ENCODE measurements at regions not wholly inside any gene's neighbourhood (a gene's known extent, or its start where the extent isn't known, plus 50 kb on each side); places are given as distances from the start of the nearest gene placed in this dataset.
"Not testable (repeated sequence)": the region's sequence is repeated elsewhere in the genome, so short reads cannot be mapped to it uniquely, and the experiment has no call there.

- Histone ChIP-seq H3K4me1 (replicated peaks) (no peaks in the 10 kb centered on the region), H3K27ac (no peak overlapping the region), H3K27me3 (replicated peaks) (no peaks in the 10 kb centered on the region), H3K4me3 (no peak overlapping the region), H3K9me3 (replicated peaks) (no peaks in the 10 kb centered on the region), H3K36me3 (no peaks in the 10 kb centered on the region)
- DNase-seq (ENCODE audit: low read depth in 1 of 2, low spot score in 2 of 2) = no peak
Observed at GRCh38 chr10:59033622-59034021, 142.8 kb upstream of the PHYHIPL start.

DNA sequence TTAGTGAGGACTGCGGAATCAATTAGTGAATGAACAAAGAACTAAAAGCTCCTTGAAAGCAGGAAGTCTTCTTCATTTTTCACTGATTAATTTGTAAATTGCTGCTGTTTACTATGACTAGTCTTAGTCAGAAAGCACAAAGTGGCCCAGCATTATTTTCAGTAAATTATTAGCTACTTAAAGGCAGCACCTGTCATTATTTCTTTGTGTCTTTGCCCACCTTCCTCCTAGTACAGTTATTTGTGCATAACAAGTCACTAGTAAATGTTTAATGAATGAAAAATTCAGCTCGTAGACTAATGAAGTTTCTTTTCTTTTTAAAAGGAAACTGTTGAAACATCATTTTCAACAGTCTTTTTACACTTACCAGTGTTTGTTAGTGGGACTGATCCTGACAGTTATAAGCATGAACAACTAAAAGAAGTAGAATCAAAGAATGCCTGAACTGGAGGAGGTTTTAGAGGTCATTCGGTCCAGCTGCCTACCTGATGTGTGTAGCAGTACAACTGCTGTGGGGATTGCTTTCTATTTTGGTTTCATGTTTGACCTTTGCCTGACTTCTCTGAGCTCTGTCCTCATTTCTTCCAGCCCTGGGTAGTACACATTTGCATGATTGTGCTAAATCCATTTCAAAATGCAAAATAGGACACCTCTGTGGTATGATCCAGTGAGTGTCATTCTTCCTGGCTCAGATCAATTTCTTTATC is 140.0 kb upstream of the PHYHIPL start:
- Histone ChIP-seq H3K27ac (no peak overlapping the region), H3K4me3 (no peak overlapping the region), H3K27me3 (replicated peaks) (no peaks in the 10 kb centered on the region), H3K9me3 (replicated peaks) (no peaks in the 10 kb centered on the region), H3K4me1 (replicated peaks) (no peaks in the 10 kb centered on the region), H3K36me3 (no peaks in the 10 kb centered on the region)
- DNase-seq (ENCODE audit: low read depth in 1 of 2, low spot score in 2 of 2) = no peak

GRCh38 chr10:59037018-59037389 is 139.4 kb upstream of the PHYHIPL start:
- Histone ChIP-seq H3K4me3 (no peak overlapping the region), H3K9me3 (replicated peaks) (no peaks in the 10 kb centered on the region), H3K4me1 (replicated peaks) (no peaks in the 10 kb centered on the region), H3K27me3 (replicated peaks) (no peaks in the 10 kb centered on the region), H3K36me3 (no peaks in the 10 kb centered on the region), H3K27ac (no peak overlapping the region)
- DNase-seq (ENCODE audit: low read depth in 1 of 2, low spot score in 2 of 2) = no peak

DNA sequence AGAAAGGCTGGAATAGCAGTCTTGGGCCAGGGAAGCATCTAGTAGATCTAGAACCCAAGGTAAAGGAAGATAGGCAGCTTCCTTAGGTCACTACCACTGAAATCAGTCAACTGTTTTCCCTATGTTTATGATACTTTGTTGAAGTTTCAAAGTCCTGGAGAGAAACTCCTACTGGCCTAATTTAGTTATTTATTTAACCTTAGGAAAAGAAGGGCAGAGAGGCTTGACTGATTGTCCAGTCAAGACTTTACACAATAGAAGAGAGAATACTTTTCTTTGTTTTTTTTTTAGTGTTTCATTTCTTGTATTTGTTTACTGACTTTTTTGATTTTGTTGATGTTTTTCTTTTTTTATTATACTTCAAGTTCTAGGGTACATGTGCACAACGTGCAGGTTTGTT is 138.9 kb upstream of the PHYHIPL start:
- no peak overlapping the region for H3K4me3 ChIP-seq
- H3K9me3 ChIP-seq (replicated peaks) = no peaks in the 10 kb centered on the region

DNA sequence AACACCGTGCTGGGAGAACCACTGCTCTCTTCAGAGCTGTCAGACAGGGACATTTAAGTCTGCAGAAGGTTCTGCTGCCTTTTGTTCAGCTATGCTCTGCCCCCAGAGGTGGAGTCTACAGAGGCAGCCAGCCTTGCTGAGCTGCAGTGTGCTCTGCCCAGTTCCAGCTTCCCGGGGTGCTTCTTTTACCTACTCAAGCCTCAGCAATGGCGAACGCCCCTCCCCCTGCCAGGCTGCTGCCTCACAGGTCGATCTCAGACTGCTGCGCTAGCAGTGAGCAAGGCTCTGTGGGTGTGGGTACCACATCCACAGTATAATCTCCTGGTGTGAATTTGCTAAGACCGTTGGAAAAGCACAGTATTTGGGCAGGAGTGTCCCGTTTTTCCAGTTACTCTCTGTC is 133.1 kb upstream of the PHYHIPL start:
- H3K4me1 ChIP-seq (replicated peaks); H3K4me3 ChIP-seq; DNase-seq (ENCODE audit: low read depth in 1 of 2, low spot score in 2 of 2); H3K27ac ChIP-seq; H3K27me3 ChIP-seq (replicated peaks); H3K36me3 ChIP-seq; H3K9me3 ChIP-seq (replicated peaks): not testable (repeated sequence)

More for the DNA sequence above, 138.9 kb upstream of the PHYHIPL start:
- DNase-seq (ENCODE audit: low read depth in 1 of 2, low spot score in 2 of 2) = no peak
- H3K4me1 ChIP-seq (replicated peaks) = no peaks in the 10 kb centered on the region
- no peaks in the 10 kb centered on the region for H3K27me3 ChIP-seq (replicated peaks)
- no peaks in the 10 kb centered on the region for H3K36me3 ChIP-seq
- no peak overlapping the region for H3K27ac ChIP-seq

- Histone ChIP-seq H3K9me3 (replicated peaks) (0 out of 2 replicates have a peak, but pooled peaks cover 3% of the 10 kb centered on the region), H3K27me3 (replicated peaks) (no peaks in the 10 kb centered on the region; the same call in 1 of the 2 replicates), H3K4me1 (replicated peaks) (no peaks in the 10 kb centered on the region), H3K36me3 (no peaks in the 10 kb centered on the region), H3K27ac (no peak overlapping the region), H3K4me3 (no peak overlapping the region)
- DNase-seq (ENCODE audit: low read depth in 1 of 2, low spot score in 2 of 2) = no peak
Observed at GRCh38 chr10:59047180-59047579, 129.3 kb upstream of the PHYHIPL start.

GRCh38 chr10:59047957-59048618 is 128.4 kb upstream of the PHYHIPL start:
- Histone ChIP-seq H3K4me1 (replicated peaks) (no peaks in the 10 kb centered on the region), H3K27me3 (replicated peaks) (no peaks in the 10 kb centered on the region; the same call in 1 of the 2 replicates), H3K27ac (no peak overlapping the region)

GRCh38 chr10:59053502-59053901 is 122.9 kb upstream of the PHYHIPL start:
- DNase-seq (ENCODE audit: low read depth in 1 of 2, low spot score in 2 of 2) = not testable (repeated sequence)

More at GRCh38 chr10:59047957-59048618, 128.4 kb upstream of the PHYHIPL start:
- Histone ChIP-seq H3K36me3 (no peaks in the 10 kb centered on the region), H3K4me3 (no peak overlapping the region), H3K9me3 (replicated peaks) (0 out of 2 replicates have a peak, but pooled peaks cover 3% of the 10 kb centered on the region)
- no peak for DNase-seq (ENCODE audit: low read depth in 1 of 2, low spot score in 2 of 2)

DNA sequence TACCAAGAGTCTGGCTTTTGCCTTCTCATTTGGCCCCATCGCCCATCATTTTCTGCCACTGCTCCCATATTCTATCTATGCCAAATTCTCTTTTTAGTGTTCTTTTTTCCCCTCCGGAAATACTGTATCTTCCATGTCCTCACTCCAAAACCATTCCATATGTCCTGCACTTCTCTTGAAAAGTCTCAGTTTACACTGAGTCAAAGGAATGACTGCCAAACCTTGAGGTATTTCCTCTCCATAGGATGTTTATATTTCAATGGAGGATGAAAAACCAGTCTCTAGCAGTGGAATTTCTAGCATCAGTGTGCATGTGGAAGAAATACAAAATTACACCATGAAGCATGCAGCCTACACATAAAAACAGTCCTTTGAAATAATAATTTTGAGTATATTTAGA is 121.4 kb upstream of the PHYHIPL start:
- Histone ChIP-seq H3K9me3 (replicated peaks) (no peaks in the 10 kb centered on the region), H3K36me3 (no peaks in the 10 kb centered on the region), H3K27ac (no peak overlapping the region), H3K4me3 (no peak overlapping the region), H3K4me1 (replicated peaks) (no peaks in the 10 kb centered on the region), H3K27me3 (replicated peaks) (no peaks in the 10 kb centered on the region; the same call in 1 of the 2 replicates)
- DNase-seq (ENCODE audit: low read depth in 1 of 2, low spot score in 2 of 2) = no peak

More at GRCh38 chr10:59053502-59053901, 122.9 kb upstream of the PHYHIPL start:
- H3K4me1 ChIP-seq (replicated peaks); H3K36me3 ChIP-seq; H3K9me3 ChIP-seq (replicated peaks); H3K27ac ChIP-seq; H3K4me3 ChIP-seq; H3K27me3 ChIP-seq (replicated peaks): not testable (repeated sequence)

DNA sequence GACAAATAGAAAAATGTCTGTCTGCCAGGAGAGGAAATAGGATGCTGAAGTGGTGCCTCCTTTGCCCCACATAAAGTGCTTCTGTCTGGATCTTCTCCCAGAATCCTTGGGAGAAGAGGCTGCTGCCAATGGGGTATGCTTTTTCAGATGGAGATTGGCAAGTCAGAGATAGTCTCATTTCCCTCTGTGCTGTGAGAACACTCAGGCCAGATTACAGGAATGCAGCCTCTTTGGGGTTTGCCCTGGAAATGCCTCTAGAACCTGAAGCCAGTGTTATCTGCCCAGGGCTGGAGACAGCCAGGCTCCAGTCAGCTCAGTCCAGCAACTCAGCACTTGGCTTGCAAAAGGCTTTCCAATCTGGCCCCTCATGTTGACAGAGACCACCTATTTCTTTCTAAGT is 119.1 kb upstream of the PHYHIPL start:
- H3K4me3 ChIP-seq = no peak overlapping the region
- DNase-seq (ENCODE audit: low read depth in 1 of 2, low spot score in 2 of 2) = no peak
- H3K27me3 ChIP-seq (replicated peaks) = no peaks in the 10 kb centered on the region; the same call in 1 of the 2 replicates
- no peaks in the 10 kb centered on the region for H3K4me1 ChIP-seq (replicated peaks)
- no peak overlapping the region for H3K27ac ChIP-seq
- no peaks in the 10 kb centered on the region for H3K9me3 ChIP-seq (replicated peaks)
- H3K36me3 ChIP-seq = no peaks in the 10 kb centered on the region

DNA sequence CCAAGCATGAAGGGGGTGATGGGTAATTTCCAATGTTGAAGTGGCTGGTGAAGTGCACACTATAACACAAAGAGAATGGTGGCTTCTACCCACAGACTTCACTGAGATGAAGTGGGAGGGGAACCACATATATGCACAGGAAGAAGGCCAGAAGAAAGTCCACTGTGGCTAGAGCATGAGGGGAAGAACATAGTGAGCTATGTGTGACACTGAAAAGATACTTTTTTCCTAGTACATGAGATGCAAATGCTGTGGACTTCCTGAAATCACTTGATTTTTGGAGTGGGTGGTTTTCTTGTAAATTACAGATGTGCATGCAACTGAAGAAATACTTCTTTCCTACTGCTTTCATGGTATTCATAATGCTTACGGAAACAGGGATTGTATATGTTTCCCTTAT is 115.6 kb upstream of the PHYHIPL start:
- no peak for DNase-seq (ENCODE audit: low read depth in 1 of 2, low spot score in 2 of 2)
- no peak overlapping the region for H3K4me3 ChIP-seq
- H3K27me3 ChIP-seq (replicated peaks) = no peaks in the 10 kb centered on the region; the same call in 1 of the 2 replicates
- no peaks in the 10 kb centered on the region for H3K36me3 ChIP-seq
- no peak overlapping the region for H3K27ac ChIP-seq
- no peaks in the 10 kb centered on the region for H3K9me3 ChIP-seq (replicated peaks)
- no peaks in the 10 kb centered on the region for H3K4me1 ChIP-seq (replicated peaks)

DNA sequence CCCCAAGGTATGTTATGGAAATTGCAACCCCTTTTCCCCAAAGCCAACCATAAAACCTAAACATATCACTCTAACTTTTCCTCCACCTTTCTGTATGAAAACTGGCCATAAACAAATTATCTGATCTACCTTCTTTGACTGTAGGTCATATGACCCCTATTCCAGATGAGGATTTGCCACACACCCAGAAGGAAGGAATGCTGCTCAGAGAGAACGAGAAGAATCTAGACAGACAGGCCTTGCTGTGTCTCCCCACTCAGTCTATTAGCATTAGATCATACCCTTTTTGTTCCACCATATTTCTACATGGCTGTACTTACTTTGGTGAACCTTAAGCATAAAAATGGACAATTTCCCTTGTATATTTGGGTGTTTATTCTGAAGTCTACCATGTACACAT is 113.0 kb upstream of the PHYHIPL start:
- no peaks in the 10 kb centered on the region for H3K4me1 ChIP-seq (replicated peaks)
- no peak for DNase-seq (ENCODE audit: low read depth in 1 of 2, low spot score in 2 of 2)
- H3K9me3 ChIP-seq (replicated peaks) = no peaks in the 10 kb centered on the region
- no peak overlapping the region for H3K27ac ChIP-seq
- no peak overlapping the region for H3K4me3 ChIP-seq
- H3K36me3 ChIP-seq = no peaks in the 10 kb centered on the region
- H3K27me3 ChIP-seq (replicated peaks) = no peaks in the 10 kb centered on the region; the same call in 1 of the 2 replicates

DNA sequence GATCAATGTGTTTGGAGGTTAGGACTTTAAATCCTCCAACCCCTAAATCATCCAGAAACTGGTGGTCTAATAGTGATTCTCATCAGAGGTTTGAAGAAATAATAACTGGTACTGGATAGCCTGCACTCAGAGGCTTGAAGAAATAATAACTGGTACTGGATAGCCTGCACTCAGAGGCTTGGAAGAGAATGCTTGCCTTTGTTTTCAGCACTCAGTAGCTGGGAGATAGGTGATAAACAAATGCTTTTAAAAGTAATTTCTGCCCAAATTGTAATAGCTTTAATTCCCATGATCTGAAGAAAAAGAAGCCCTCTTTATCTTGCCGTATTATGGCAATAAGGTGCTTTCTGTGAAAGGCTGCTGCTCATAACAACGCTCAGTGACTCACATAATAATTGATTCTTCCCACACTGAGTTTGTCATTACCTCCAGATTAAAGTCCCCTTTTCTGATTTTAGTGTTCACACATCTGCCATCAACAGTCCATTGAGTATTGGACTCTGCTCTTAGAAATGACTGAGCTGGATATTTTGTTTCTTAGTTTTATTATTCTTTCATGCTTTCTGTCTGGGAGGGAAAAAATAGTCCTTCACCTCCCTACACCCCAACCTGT is 112.3 kb upstream of the PHYHIPL start:
- no peaks in the 10 kb centered on the region for H3K36me3 ChIP-seq
- DNase-seq (ENCODE audit: low read depth in 1 of 2, low spot score in 2 of 2) = no peak
- no peak overlapping the region for H3K27ac ChIP-seq
- H3K27me3 ChIP-seq (replicated peaks) = no peaks in the 10 kb centered on the region; the same call in 1 of the 2 replicates
- H3K9me3 ChIP-seq (replicated peaks) = no peaks in the 10 kb centered on the region
- H3K4me3 ChIP-seq = no peak overlapping the region
- H3K4me1 ChIP-seq (replicated peaks) = no peaks in the 10 kb centered on the region

Measured in SJSA1 (cell line).